ELF-1 (cell line): ENCODE measurements at regions not wholly inside any gene's neighbourhood (a gene's known extent, or its start where the extent isn't known, plus 50 kb on each side); places are given as distances from the start of the nearest gene placed in this dataset.
"Not testable (repeated sequence)": the region's sequence is repeated elsewhere in the genome, so short reads cannot be mapped to it uniquely, and the experiment has no call there.

Source experiments
- DNase-seq: peaks from one replicate; pipeline ENCODE4 v3.0.0-alpha.2; 2016; ENCODE audit warnings: low read depth, low spot score

DNA sequence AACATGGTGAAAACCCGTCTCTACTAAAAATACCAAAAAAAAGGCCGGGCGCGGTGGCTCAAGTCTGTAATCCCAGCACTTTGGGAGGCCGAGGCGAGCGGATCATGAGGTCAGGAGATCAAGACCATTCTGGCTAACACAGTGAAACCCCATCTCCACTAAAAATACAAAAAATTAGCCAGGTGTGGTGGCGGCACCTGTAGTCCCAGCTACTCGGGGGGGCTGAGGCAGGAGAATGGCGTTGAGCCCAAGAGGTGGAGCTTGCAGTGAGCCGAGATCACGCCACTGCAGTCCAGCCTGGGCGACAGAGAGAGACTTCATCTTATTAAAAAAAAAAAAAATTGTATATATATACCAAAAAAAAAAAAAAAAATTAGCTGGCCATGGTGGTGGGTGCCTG is 533.8 kb downstream of the DMRTA1 start:
- not testable (repeated sequence) for DNase-seq

GRCh38 chr9:22986556-22986955 is 539.9 kb downstream of the DMRTA1 start:
- DNase-seq, result no peak

DNA sequence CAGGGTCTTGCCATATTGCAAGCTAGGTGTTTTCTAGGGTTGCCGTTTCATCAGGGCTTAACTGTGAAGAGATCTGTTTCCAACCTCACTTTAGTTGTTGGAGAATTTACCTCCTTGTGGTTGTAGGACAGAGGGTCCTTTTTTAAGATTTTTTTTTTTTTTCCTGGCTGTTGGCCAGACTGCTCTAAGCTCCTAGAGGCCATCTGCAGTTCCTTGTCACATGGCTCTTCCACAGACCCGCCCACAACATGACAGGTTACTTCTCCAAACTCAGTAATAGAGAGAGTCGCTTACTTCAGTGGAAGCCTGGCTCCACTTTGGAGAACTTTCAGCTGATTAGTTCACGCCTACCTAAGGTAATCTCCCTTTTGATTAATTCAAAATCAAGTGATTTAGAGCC is 543.7 kb downstream of the DMRTA1 start:
- DNase-seq, result no peak

DNA sequence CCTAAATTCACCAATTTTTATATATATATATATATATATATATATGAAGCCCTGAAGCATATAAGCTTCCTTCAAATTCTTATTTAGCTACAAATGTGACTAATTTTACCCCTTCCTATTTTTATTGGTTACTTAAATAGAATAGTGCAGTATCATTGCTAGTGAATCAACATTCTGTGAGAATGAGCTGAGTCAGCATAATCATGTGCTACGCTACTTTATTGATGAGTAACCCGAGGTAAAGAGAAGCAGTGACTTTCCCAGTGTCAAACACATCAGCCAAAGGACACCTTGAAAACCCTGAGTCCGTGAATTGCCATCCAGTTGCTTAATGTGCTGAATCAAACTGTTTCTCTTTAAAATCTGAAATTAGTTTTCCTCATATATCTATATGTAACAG is 546.2 kb downstream of the DMRTA1 start:
- no peak for DNase-seq

GRCh38 chr9:22997923-22998322 is 551.3 kb downstream of the DMRTA1 start:
- DNase-seq, result no peak

GRCh38 chr9:23005156-23005555 is 558.5 kb downstream of the DMRTA1 start:
- no peak for DNase-seq

GRCh38 chr9:23006127-23006526 is 559.5 kb downstream of the DMRTA1 start:
- DNase-seq, result no peak

- DNase-seq, result no peak
Observed at GRCh38 chr9:23011669-23012068, 565.0 kb downstream of the DMRTA1 start.

- no peak for DNase-seq
Observed at GRCh38 chr9:23015557-23015956, 568.9 kb downstream of the DMRTA1 start.

- DNase-seq, result no peak
Observed at GRCh38 chr9:23036416-23036815, 589.8 kb downstream of the DMRTA1 start.

DNA sequence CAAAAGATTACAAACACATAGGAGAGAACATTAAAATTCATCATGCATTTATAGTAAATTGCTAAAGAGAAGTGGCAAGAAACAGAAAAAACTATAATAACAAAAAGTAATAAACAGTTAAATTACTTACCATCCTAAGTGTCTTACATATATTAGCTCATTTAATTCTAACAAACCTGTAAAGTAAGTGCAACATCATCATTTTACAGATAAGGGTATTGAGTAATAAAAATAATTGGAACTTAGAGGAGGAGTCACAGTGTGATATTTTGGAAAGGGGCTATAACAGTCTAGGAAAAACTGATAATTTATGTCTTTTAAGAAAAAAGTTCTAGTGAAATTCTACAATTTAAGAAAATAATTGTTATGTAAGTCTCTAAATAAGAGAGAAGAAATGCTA is 592.8 kb downstream of the DMRTA1 start:
- DNase-seq, result no peak

DNA sequence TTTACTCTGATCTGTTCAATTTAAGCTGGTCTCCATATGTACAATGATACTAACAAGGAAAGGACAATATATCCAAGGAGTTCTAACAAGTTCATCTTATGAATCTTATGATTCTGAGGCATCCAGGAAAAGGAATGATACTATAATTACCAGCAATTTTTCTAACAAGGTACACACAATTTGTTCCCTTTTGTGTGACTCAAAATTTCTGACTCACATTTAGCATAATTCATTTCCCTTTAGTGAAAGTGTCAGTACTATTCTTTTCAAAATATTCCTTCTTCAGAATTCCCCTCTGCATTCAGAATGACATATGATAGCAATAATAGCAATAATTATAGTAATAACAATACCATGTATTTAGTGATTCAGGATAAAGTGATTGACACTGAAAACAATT is 594.8 kb downstream of the DMRTA1 start:
- no peak for DNase-seq

- DNase-seq, result no peak
Observed at GRCh38 chr9:23044549-23044948, 597.9 kb downstream of the DMRTA1 start.

DNA sequence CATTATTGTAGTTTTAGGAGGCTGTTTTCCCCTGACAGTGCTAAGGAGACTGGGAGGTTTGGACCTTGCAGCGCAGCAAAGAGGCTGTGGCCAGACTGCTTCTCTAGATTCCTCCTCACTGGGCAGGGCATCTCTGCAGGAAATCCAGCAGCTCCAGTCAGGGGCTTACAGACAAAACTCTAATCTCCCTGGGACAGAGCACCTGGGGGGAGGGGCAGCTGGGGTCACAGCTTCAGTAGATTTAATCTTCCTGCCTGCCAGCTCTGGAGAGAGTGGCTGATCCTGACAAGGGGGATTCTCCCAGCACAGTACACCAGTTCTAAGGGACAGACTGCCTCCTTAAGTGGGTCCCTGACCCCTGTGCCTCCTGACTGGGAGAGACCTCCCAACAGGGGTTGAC is 599.4 kb downstream of the DMRTA1 start:
- peak; percentile 45 for DNase-seq

- DNase-seq, result no peak
Observed at GRCh38 chr9:23050548-23050947, 603.9 kb downstream of the DMRTA1 start.

GRCh38 chr9:23073136-23073535 is 626.5 kb downstream of the DMRTA1 start:
- no peak for DNase-seq

- DNase-seq, result no peak
Observed at GRCh38 chr9:23079798-23080197, 633.2 kb downstream of the DMRTA1 start.

DNA sequence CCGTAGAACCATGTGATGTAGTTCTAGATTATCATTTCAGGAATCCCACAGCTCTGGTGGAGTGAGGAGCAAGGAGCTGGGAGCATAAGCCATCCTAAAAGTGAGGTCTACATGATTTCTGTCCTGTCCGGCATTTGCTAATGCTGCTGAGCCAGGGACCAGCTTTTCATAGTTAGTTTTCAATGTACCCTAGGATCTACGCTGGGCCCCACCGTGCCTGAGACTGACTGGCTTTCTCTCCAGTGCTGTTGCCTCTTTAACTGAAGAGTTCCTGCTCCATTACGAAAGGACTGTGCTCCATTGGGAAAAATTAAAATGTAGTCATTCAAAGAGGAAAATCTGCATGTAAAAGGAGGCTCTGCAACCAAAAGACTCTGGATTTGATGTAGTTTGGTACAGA is 634.8 kb downstream of the DMRTA1 start:
- DNase-seq, result no peak

DNA sequence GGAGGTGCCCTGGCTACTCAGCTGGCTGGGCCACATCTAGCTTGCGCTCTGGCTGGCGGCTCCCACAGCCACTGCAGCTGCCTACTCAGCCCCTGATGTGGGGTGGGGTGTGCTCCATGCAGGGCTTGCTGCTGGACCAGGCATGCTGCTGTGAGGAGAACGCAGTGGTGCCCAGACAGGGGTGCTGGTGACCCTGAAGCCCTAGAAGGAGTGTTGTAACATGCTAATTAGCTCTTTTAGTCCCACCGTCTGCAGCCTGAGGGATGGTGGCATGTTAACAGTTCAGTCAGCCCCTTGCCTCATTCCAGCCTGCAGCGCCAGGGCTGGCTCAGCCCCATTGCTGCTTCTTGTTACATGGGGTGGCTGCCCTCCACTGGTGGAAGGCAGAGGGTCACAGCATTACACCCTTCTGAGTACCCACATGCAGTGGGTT is 642.3 kb downstream of the DMRTA1 start:
- peak; percentile 65 for DNase-seq

DNA sequence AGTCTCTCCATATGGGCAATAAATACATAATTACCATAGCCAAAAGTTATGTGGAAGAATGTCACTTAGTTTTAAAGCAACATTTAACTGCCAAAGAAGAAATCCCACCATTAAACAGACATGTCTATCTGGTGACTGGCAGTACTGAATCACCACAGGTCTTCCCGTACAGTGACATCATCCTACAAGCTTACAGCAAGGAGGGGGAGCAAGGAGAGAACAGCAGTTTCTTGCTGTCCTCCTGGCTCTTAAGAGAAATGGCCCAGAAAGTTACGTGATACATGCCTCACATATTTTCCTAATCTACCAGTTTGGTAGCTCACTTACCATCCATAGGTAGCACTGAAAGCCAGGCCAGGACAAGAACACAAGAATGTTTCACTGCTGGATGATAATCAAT is 671.0 kb downstream of the DMRTA1 start:
- no peak for DNase-seq

- no peak for DNase-seq
Observed at GRCh38 chr9:23120630-23121029, 674.0 kb downstream of the DMRTA1 start.

DNA sequence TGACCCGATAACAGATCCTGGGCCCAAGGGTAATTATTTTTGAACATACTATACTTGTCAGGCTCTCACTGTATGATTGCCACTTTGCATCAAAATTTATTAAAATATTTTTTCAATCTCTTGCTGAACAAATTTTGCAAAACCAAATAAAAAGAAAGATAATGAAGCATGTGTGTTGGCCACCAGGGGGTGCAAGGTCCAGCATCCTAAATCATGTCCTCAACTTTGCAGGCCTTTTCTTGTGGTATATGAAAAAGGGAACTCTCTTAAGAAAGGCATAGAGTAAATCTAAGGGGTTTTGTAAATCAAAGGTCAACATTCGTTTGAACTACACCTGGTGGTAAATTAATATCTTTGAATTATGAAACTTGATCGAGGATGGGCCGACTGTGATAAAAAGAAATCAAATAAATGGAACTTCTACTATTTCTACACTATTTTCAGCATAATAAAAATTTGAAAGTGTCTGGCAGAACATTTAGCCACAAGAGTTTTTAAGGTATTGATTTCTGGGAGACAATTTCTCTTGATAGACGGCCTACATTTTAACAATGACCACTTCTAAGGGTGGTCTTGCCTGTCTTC is 676.5 kb downstream of the DMRTA1 start:
- DNase-seq, result peak; percentile 7

GRCh38 chr9:23145467-23145866 is 680.6 kb downstream of the ELAVL2 start:
- DNase-seq, result no peak

GRCh38 chr9:23153058-23153457 is 673.0 kb downstream of the ELAVL2 start:
- DNase-seq, result peak; percentile 2
